ENCODE measurements at regions not wholly inside any gene's neighbourhood (a gene's known extent, or its start where the extent isn't known, plus 50 kb on each side); places are given as distances from the start of the nearest gene placed in this dataset.

DNA sequence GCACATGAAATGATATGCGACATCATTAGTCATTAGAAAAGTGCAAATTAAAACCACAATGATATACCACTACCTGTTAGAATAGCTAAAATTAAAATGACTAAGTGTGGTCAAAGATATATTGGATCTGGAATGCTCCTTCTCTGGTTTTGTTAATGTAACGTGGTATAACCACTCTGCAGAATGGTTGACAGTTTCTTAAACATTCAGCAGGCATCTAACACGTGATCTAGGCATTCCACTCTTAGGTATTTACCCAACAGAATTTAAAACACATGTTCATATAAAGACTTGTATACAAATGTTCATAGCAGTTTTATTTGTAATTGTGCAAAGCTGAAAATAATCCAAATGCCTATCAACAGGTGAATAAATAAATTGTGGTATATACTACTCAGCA, 165.0 kb upstream of the PLXNA2 start:
- TF ChIP-seq JUND (IDR thresholded peaks at IDR 0.05; ENCODE audit: low read depth), result no peak
- in situ Hi-C loops (cut with HindIII; ENCODE audit: low pct_unique_long_range_greater_than_20kb, low sequenced_read_pairs), result no loop called here
- DNase-seq (ENCODE audit: low read depth in 1 of 2, low spot score in 1 of 2), result no peak

- in situ Hi-C loops (cut with HindIII; ENCODE audit: low pct_unique_long_range_greater_than_20kb, low sequenced_read_pairs), result no loop called here
- no peak for DNase-seq (ENCODE audit: low read depth in 1 of 2, low spot score in 1 of 2)
- TF ChIP-seq JUND (IDR thresholded peaks at IDR 0.05; ENCODE audit: low read depth), result no peak
These were observed 166.2 kb upstream of the PLXNA2 start for GRCh38 chr1:208410409-208410808.

DNA sequence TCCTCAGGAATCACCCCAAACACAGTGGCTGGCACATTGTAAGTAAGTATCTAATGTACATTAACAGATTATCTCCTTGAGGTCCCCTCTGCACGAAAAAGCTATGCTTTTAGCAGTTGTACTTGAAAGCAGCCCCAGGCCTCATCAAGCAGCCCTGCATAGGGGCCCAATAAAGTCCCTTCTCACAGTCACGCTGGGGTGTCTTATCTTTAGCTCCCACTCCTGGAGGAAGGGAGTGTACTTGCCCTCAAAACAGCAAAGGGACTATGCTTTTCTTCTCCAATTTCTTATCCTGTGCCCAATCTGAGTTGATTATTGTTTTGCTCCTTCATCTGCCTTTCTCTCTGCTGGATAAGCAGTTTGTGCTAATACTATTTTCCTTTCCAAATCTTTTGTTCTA, 168.8 kb upstream of the PLXNA2 start:
- TF ChIP-seq JUND (IDR thresholded peaks at IDR 0.05; ENCODE audit: low read depth), result no peak
- in situ Hi-C loops (cut with HindIII; ENCODE audit: low pct_unique_long_range_greater_than_20kb, low sequenced_read_pairs), result no loop called here
- DNase-seq (ENCODE audit: low read depth in 1 of 2, low spot score in 1 of 2), result no peak

- TF ChIP-seq JUND (IDR thresholded peaks at IDR 0.05; ENCODE audit: low read depth), result no peak
- in situ Hi-C loops (cut with HindIII; ENCODE audit: low pct_unique_long_range_greater_than_20kb, low sequenced_read_pairs), result no loop called here
- DNase-seq (ENCODE audit: low read depth in 1 of 2, low spot score in 1 of 2), result no peak
These were observed 174.5 kb upstream of the PLXNA2 start for GRCh38 chr1:208418667-208419066.

- no peak for DNase-seq (ENCODE audit: low read depth in 1 of 2, low spot score in 1 of 2)
- in situ Hi-C loops (cut with HindIII; ENCODE audit: low pct_unique_long_range_greater_than_20kb, low sequenced_read_pairs), result no loop called here
- no peak for TF ChIP-seq JUND (IDR thresholded peaks at IDR 0.05; ENCODE audit: low read depth)
These were observed 175.7 kb upstream of the PLXNA2 start for GRCh38 chr1:208419746-208420420.

DNA sequence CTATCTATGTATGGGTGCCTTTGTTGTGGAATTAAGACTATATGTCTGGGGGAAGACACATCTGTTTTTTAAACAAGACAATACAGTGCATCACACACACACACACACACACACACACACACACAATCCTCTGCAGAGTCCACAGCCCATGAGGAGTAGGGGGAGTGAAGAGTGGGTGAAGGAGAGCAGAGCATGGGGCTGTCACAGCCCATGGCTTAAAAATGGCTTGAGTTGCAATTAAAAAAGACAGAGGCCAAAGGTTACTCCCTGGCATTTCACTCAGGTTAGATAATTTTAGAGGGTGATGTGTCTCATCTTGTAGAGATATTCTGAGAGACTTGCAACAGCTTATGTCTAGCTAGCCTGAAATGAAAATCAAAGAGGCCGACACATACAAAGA, 176.5 kb upstream of the PLXNA2 start:
- DNase-seq (ENCODE audit: low read depth in 1 of 2, low spot score in 1 of 2), result no peak
- no peak for TF ChIP-seq JUND (IDR thresholded peaks at IDR 0.05; ENCODE audit: low read depth)
- in situ Hi-C loops (cut with HindIII; ENCODE audit: low pct_unique_long_range_greater_than_20kb, low sequenced_read_pairs), result no loop called here

DNA sequence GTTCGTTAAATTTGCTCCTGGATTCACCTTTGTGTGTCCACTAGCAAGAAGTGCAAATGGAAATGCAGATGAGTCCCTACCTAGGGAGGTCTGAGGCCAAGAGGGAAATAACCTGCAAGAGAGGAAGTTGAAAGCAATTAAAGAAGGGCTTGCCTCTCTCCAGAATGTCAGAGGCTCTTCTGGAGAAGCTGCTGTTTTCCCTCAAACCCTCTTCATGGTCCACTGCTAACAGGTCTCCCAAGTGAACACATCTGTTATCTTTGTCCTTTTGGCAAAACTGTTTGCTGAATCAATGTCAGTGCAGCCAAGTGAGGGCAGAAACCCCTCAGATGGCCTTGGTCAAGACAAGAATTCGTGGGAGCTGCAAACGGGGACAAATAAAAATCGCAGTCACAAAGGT, 177.3 kb upstream of the PLXNA2 start:
- in situ Hi-C loops (cut with HindIII; ENCODE audit: low pct_unique_long_range_greater_than_20kb, low sequenced_read_pairs), result no loop called here
- no peak for DNase-seq (ENCODE audit: low read depth in 1 of 2, low spot score in 1 of 2)
- no peak for TF ChIP-seq JUND (IDR thresholded peaks at IDR 0.05; ENCODE audit: low read depth)

- no peak for TF ChIP-seq JUND (IDR thresholded peaks at IDR 0.05; ENCODE audit: low read depth)
- in situ Hi-C loops (cut with HindIII; ENCODE audit: low pct_unique_long_range_greater_than_20kb, low sequenced_read_pairs), result no loop called here
- no peak for DNase-seq (ENCODE audit: low read depth in 1 of 2, low spot score in 1 of 2)
These were observed 179.3 kb upstream of the PLXNA2 start for GRCh38 chr1:208423526-208423925.

- no peak for TF ChIP-seq JUND (IDR thresholded peaks at IDR 0.05; ENCODE audit: low read depth)
- DNase-seq (ENCODE audit: low read depth in 1 of 2, low spot score in 1 of 2), result no peak
- in situ Hi-C loops (cut with HindIII; ENCODE audit: low pct_unique_long_range_greater_than_20kb, low sequenced_read_pairs), result no loop called here
These were observed 180.9 kb upstream of the PLXNA2 start for GRCh38 chr1:208425096-208425495.

DNA sequence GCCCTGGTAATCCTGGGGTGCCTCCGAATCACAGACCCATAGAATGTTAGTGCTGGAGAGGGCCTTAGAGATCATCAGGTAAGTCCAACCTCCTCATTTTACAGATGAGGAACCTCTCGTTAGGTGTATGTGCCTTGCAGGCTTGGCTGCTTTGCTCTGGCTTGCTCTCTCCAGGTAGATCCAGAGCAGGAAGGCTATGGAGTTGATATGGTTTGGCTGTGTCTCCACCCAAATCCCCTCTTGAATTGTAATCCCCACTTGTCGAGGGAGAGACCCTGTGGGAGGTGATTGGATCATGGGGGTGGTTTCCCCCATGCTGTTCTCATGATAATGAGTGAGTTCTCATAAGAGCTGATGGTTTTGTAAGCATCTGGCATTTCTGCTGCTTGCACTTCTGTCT, 186.0 kb upstream of the PLXNA2 start:
- no peak for TF ChIP-seq JUND (IDR thresholded peaks at IDR 0.05; ENCODE audit: low read depth)
- DNase-seq (ENCODE audit: low read depth in 1 of 2, low spot score in 1 of 2), result no peak
- in situ Hi-C loops (cut with HindIII; ENCODE audit: low pct_unique_long_range_greater_than_20kb, low sequenced_read_pairs), result no loop called here

DNA sequence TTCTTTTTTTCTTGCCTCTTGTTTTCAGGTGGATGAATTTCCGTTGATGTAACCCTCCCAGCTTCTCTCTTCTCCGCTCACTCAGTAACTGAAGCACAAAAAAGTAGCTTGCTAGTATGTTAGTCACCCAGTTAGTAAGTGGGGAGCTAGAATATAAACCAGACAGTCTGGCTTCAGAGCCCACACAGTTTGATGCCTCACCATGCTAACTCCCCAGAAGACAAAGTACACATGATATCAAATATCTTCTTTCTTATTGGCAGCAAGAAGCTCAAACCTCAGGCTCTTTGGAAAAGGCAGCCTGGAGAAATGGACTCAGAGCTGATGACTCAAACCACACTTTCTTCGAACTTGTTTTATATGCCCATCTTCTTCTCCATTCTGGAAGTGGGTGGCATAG, 187.5 kb upstream of the PLXNA2 start:
- in situ Hi-C loops (cut with HindIII; ENCODE audit: low pct_unique_long_range_greater_than_20kb, low sequenced_read_pairs), result no loop called here
- TF ChIP-seq JUND (IDR thresholded peaks at IDR 0.05; ENCODE audit: low read depth), result no peak
- DNase-seq (ENCODE audit: low read depth in 1 of 2, low spot score in 1 of 2), result no peak

- no peak for DNase-seq (ENCODE audit: low read depth in 1 of 2, low spot score in 1 of 2)
- TF ChIP-seq JUND (IDR thresholded peaks at IDR 0.05; ENCODE audit: low read depth), result no peak
- in situ Hi-C loops (cut with HindIII; ENCODE audit: low pct_unique_long_range_greater_than_20kb, low sequenced_read_pairs), result no loop called here
These were observed 188.2 kb upstream of the PLXNA2 start for GRCh38 chr1:208432346-208432745.

DNA sequence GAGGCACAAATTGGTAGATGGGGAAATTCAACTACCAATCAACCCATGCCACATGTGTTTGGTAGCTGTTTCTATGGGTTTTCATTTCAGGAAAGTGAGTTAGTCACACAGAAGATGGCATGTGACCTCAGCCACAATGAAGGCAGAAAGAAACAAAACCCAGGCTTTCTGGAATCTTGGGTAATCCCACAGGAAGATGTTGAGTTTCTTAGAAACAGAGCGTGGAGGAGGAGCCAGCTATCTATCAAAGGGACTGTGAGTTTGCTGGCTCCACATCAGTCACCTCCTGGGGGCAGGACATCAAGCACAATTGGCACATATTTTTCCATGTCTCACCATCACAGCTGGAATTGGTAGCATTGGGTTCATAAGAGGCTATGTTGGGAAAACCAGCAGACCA, 188.9 kb upstream of the PLXNA2 start:
- in situ Hi-C loops (cut with HindIII; ENCODE audit: low pct_unique_long_range_greater_than_20kb, low sequenced_read_pairs), result no loop called here
- DNase-seq (ENCODE audit: low read depth in 1 of 2, low spot score in 1 of 2), result no peak
- TF ChIP-seq JUND (IDR thresholded peaks at IDR 0.05; ENCODE audit: low read depth), result no peak

- in situ Hi-C loops (cut with HindIII; ENCODE audit: low pct_unique_long_range_greater_than_20kb, low sequenced_read_pairs), result no loop called here
- TF ChIP-seq JUND (IDR thresholded peaks at IDR 0.05; ENCODE audit: low read depth), result no peak
- no peak for DNase-seq (ENCODE audit: low read depth in 1 of 2, low spot score in 1 of 2)
These were observed 189.8 kb upstream of the PLXNA2 start for GRCh38 chr1:208433971-208434370.
